OCI-LY1 (cell line): ENCODE measurements at regions not wholly inside any gene's neighbourhood (a gene's known extent, or its start where the extent isn't known, plus 50 kb on each side); places are given as distances from the start of the nearest gene placed in this dataset.

Source experiments
- H2AFZ ChIP-seq: fragments of 200-600 bp; sonication (generic), shearing (Covaris generic); 2 replicates; pipeline ENCODE4 v1.6.0; 2014; ENCODE audit warnings: antibody characterized with exemption, mild to moderate bottlenecking, low read length
- H3F3A ChIP-seq: fragments of 200-600 bp; sonication (generic), shearing (Covaris generic); 2 replicates; pipeline ENCODE4 v1.6.0; 2014; ENCODE audit warnings: mild to moderate bottlenecking, antibody characterized with exemption, low read length, moderate library complexity; ENCODE audit not compliant: insufficient read depth
- H3K27ac ChIP-seq: fragments of 200-600 bp; sonication (generic); 2 replicates; pipeline ENCODE4 v1.5.1; 2014; ENCODE audit warnings: low read length, mixed run types, mild to moderate bottlenecking, low read depth; ENCODE audit not compliant: poor library complexity, severe bottlenecking
- H3K27me3 ChIP-seq: fragments of 200-600 bp; sonication (generic); 2 replicates; pipeline ENCODE4 v1.6.0; 2014; ENCODE audit warnings: antibody characterized with exemption, mild to moderate bottlenecking, low read length, moderate library complexity; ENCODE audit not compliant: insufficient read depth
- H3K36me3 ChIP-seq: fragments of 200-600 bp; sonication (generic); 2 replicates; pipeline ENCODE4 v1.6.1; 2014; ENCODE audit warnings: mild to moderate bottlenecking, antibody characterized with exemption, low read length, moderate library complexity, mixed read lengths; ENCODE audit not compliant: insufficient read depth
- H3K4me1 ChIP-seq: fragments of 200-600 bp; sonication (generic); 2 replicates; pipeline ENCODE4 v1.5.1; 2014; ENCODE audit warnings: mild to moderate bottlenecking, low read length, moderate library complexity; ENCODE audit not compliant: insufficient read depth, severe bottlenecking
- H3K4me2 ChIP-seq: fragments of 200-600 bp; sonication (generic), shearing (Covaris generic); 2 replicates; pipeline ENCODE4 v1.6.1; 2014; ENCODE audit warnings: low read length
- H3K4me3 ChIP-seq: fragments of 200-600 bp; sonication (generic); 2 replicates; pipeline ENCODE4 v1.5.1; 2014; ENCODE audit warnings: low read length, low read depth, mild to moderate bottlenecking, mixed read lengths; ENCODE audit not compliant: poor library complexity, severe bottlenecking
- H3K79me2 ChIP-seq: fragments of 200-600 bp; shearing (Covaris generic); 2 replicates; pipeline ENCODE4 v1.6.1; 2016; ENCODE audit warnings: mixed run types, low read length, mixed read lengths; ENCODE audit not compliant: insufficient read depth
- H3K9ac ChIP-seq: fragments of 200-600 bp; sonication (generic), shearing (Covaris generic); 2 replicates; pipeline ENCODE4 v1.6.1; 2014; ENCODE audit warnings: mild to moderate bottlenecking, low read length, mixed read lengths
- H3K9me2 ChIP-seq: fragments of 200-600 bp; sonication (generic), shearing (Covaris generic); 2 replicates; pipeline ENCODE4 v1.6.1; 2014; ENCODE audit warnings: low read depth, mild to moderate bottlenecking, low read length, mixed read lengths
- H3K9me3 ChIP-seq: fragments of 200-600 bp; shearing (Covaris generic); 2 replicates; pipeline ENCODE4 v1.6.1; 2014; ENCODE audit warnings: low read length, mixed read lengths
- H4K20me1 ChIP-seq: fragments of 200-600 bp; sonication (generic), shearing (Covaris generic); 2 replicates; pipeline ENCODE4 v1.6.0; 2016; ENCODE audit warnings: mild to moderate bottlenecking, low read length; ENCODE audit not compliant: insufficient read depth
- EZH2 ChIP-seq: fragments of 200-600 bp; sonication (generic), shearing (Covaris generic); IDR thresholded peaks from 2 replicates; pipeline ENCODE4 v1.8.0; 2017; ENCODE audit warnings: borderline replicate concordance, mixed run types, mild to moderate bottlenecking, antibody characterized with exemption, low read length, moderate library complexity, mixed read lengths
- TF ChIP-seq, protein P1 (sequence below): fragments of 200-600 bp; sonication (generic), shearing (Covaris generic); IDR thresholded peaks from 2 replicates; pipeline ENCODE4 v1.5.1; 2017; ENCODE audit warnings: mild to moderate bottlenecking, antibody characterized with exemption, low read length, moderate library complexity, mixed read lengths

DNA sequence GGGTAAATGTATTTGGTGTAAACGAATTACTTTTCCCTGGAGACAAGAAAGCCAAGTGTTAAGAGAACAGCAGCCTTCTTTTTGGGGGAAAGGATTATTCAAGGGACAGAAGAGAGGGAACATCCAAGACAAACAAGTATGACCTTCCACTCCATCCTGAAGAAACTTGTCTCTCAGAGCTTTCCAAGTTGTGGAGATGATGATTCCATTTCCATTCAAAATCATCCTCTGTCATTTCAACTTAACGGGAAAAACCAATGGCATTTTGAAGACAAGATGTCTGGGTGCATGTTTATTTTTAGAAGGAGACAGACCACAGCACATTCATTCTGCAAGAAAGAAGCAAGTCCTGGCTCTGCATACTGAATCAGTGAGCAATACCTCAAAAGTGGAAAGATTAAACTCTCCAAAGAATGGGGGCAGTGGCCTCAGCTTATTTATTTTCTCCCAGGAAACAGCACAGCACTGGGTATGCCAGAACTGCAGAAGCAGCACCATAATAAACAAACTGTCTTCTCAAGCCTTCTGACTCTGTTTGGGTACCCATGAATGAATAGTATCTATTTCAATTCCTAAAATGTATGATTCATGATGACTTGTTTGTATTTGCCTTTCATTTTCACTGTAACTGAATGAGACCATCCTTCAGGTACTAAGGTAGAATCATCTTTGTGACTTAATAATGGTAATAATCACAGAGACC lies 541.0 kb downstream of the RFC3 start:
- Histone ChIP-seq H3K4me2 (no peak overlapping the region), H3K4me3 (no peak overlapping the region), H3K36me3 (no peaks in the 10 kb centered on the region), H2AFZ (no peak overlapping the region), H3K27ac (no peak overlapping the region), H4K20me1 (no peaks in the 10 kb centered on the region), H3K79me2 (no peaks in the 10 kb centered on the region), H3K27me3 (no peaks in the 10 kb centered on the region), H3F3A (no peaks in the 10 kb centered on the region), H3K9me3 (no peaks in the 10 kb centered on the region), H3K9ac (no peak overlapping the region), H3K9me2 (no peaks in the 10 kb centered on the region), H3K4me1 (no peaks in the 10 kb centered on the region)
- TF ChIP-seq, protein P1, sequence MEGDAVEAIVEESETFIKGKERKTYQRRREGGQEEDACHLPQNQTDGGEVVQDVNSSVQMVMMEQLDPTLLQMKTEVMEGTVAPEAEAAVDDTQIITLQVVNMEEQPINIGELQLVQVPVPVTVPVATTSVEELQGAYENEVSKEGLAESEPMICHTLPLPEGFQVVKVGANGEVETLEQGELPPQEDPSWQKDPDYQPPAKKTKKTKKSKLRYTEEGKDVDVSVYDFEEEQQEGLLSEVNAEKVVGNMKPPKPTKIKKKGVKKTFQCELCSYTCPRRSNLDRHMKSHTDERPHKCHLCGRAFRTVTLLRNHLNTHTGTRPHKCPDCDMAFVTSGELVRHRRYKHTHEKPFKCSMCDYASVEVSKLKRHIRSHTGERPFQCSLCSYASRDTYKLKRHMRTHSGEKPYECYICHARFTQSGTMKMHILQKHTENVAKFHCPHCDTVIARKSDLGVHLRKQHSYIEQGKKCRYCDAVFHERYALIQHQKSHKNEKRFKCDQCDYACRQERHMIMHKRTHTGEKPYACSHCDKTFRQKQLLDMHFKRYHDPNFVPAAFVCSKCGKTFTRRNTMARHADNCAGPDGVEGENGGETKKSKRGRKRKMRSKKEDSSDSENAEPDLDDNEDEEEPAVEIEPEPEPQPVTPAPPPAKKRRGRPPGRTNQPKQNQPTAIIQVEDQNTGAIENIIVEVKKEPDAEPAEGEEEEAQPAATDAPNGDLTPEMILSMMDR, result no peak
- TF ChIP-seq EZH2, result no peak

GRCh38 chr13:34360702-34361101 lies 542.8 kb downstream of the RFC3 start:
- no peak overlapping the region for H3K4me2 ChIP-seq
- H3K4me3 ChIP-seq, result no peak overlapping the region
- H3K27me3 ChIP-seq, result no peaks in the 10 kb centered on the region
- no peak for TF ChIP-seq EZH2
- TF ChIP-seq, protein P1, result no peak
- no peaks in the 10 kb centered on the region for H3K79me2 ChIP-seq
- H3K27ac ChIP-seq, result no peak overlapping the region
- H2AFZ ChIP-seq, result no peak overlapping the region
- H3K9me3 ChIP-seq, result no peaks in the 10 kb centered on the region
- H4K20me1 ChIP-seq, result no peaks in the 10 kb centered on the region
- no peaks in the 10 kb centered on the region for H3K36me3 ChIP-seq
- H3K4me1 ChIP-seq, result no peaks in the 10 kb centered on the region
- no peak overlapping the region for H3K9ac ChIP-seq
- no peaks in the 10 kb centered on the region for H3F3A ChIP-seq
- no peaks in the 10 kb centered on the region for H3K9me2 ChIP-seq

GRCh38 chr13:34361560-34361959 lies 543.6 kb downstream of the RFC3 start:
- H3K27me3 ChIP-seq, result no peaks in the 10 kb centered on the region
- H3K36me3 ChIP-seq, result no peaks in the 10 kb centered on the region
- no peaks in the 10 kb centered on the region for H3K4me1 ChIP-seq
- no peaks in the 10 kb centered on the region for H3K79me2 ChIP-seq
- H3K4me2 ChIP-seq, result no peak overlapping the region
- no peaks in the 10 kb centered on the region for H3K9me2 ChIP-seq
- H3K9me3 ChIP-seq, result no peaks in the 10 kb centered on the region
- no peak overlapping the region for H3K4me3 ChIP-seq
- no peaks in the 10 kb centered on the region for H4K20me1 ChIP-seq
- H3K27ac ChIP-seq, result no peak overlapping the region
- H3K9ac ChIP-seq, result no peak overlapping the region
- H2AFZ ChIP-seq, result no peak overlapping the region
- no peak for TF ChIP-seq EZH2
- no peaks in the 10 kb centered on the region for H3F3A ChIP-seq

GRCh38 chr13:34363266-34363665 lies 545.3 kb downstream of the RFC3 start:
- H3K4me1 ChIP-seq, result no peaks in the 10 kb centered on the region
- H3K9me3 ChIP-seq, result no peaks in the 10 kb centered on the region
- TF ChIP-seq, protein P1, result no peak
- TF ChIP-seq EZH2, result no peak
- no peak overlapping the region for H3K4me3 ChIP-seq
- H3F3A ChIP-seq, result no peaks in the 10 kb centered on the region
- H3K9ac ChIP-seq, result no peak overlapping the region
- no peaks in the 10 kb centered on the region for H3K79me2 ChIP-seq
- H4K20me1 ChIP-seq, result no peaks in the 10 kb centered on the region
- no peak overlapping the region for H2AFZ ChIP-seq
- H3K36me3 ChIP-seq, result no peaks in the 10 kb centered on the region
- H3K9me2 ChIP-seq, result no peaks in the 10 kb centered on the region
- no peak overlapping the region for H3K27ac ChIP-seq
- no peak overlapping the region for H3K4me2 ChIP-seq
- H3K27me3 ChIP-seq, result no peaks in the 10 kb centered on the region
